K562 (cell line): ENCODE measurements at regions not wholly inside any gene's neighbourhood (a gene's known extent, or its start where the extent isn't known, plus 50 kb on each side); places are given as distances from the start of the nearest gene placed in this dataset.

Source experiments
- KLF16 ChIP-seq: IDR thresholded peaks from 2 replicates; pipeline ENCODE4 v1.6.1; 2016; ENCODE audit warnings: antibody characterized with exemption
- RREB1 ChIP-seq: fragments of 250-450 bp; sonication (Bioruptor Pico); IDR thresholded peaks from 2 replicates; pipeline ENCODE4 v1.4.0; 2020
- TF ChIP-seq, protein P1 (sequence below): fragments of 250-450 bp; sonication (Bioruptor Pico); IDR thresholded peaks from 2 replicates; pipeline ENCODE4 v1.6.1; 2021; ENCODE audit warnings: mild to moderate bottlenecking

DNA sequence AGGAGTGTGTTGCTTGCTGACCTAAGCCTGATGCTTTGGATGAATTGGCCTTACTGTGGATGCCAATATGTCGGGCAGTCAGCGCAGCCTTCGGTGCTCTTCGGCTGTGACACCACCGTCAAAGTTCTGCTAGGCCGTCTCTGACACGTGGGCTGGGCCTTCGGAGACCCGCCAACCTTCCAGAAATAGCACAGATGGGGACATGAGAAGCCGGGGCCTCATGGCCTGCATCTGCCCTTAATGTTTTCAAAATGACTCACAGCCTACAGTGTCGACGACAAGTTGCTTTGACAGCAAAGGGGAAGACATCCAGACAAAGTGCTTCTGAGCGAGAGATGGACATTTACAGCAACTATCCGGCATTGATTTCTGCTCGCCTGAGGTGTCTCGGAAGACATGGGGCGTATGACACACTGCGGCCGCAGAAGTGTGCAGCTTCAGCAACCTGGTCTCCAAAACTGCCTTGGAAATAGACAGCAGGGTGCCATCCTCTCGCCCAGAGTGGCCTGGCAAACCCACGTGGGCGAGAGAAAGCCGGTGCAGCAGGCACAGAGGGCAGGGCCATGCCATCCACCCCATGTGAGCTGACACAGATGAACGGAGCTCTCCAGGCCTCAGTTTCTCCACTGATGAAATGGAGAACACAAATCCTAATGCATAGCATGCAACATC lies 94.0 kb upstream of the PPP2R2D start (continued):
- TF ChIP-seq RREB1 (CRISPR knock-in tag): no peak
- TF ChIP-seq, protein P1, sequence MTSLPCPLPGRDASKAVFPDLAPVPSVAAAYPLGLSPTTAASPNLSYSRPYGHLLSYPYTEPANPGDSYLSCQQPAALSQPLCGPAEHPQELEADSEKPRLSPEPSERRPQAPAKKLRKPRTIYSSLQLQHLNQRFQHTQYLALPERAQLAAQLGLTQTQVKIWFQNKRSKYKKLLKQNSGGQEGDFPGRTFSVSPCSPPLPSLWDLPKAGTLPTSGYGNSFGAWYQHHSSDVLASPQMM (CRISPR knock-in tag): no peak
- no peak for TF ChIP-seq KLF16
- TF ChIP-seq, all 486 proteins: peak for 0
